AML-193 (cell line): ENCODE measurements at regions not wholly inside any gene's neighbourhood (a gene's known extent, or its start where the extent isn't known, plus 50 kb on each side); places are given as distances from the start of the nearest gene placed in this dataset.
"Not testable (repeated sequence)": the region's sequence is repeated elsewhere in the genome, so short reads cannot be mapped to it uniquely, and the experiment has no call there.

Experiments used
- DNase-seq, 2 experiments: peaks; one replicate each; lab custom pipeline; 2025; lab: John Stamatoyannopoulos, UW

DNA sequence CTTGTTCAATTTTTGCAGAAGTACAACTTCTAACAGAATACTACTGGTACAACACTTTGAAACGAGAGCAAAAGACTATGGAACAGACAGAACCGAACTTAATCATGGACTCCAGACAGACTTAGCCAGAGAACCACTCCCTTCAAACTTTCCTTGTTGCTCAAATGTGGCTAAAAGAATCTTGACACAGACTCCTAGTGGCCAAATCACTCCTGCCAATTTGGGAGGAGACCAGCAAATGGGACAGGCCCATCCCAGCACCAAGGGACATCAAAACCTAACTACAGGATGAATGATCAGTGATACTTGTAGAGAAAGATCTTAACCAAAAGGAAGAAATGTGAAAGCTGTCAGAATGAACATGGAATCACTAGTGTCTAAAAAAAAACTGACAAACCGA is 154.0 kb downstream of the MATN1 start:
- DNase-seq: no peak

DNA sequence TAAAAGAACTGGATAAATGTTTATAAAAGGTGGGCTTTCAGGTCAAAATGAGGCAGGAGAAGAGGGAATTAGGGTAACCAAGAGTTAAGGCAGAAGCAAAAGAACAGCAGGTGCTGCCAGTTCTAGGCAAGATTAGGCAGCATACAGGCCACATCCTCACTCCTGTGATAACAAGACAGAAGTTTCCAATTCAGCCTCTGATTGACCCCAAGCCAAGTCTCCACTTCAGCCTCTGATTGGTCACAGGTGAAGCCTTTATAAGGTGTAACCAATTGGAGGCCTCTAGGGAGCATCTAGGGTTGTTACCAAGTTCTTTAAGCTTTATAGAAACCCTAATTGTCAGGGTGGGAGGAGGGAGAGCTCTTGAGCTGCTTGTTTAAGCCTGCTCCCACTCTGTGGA is 160.8 kb downstream of the MATN1 start:
- no peak for DNase-seq

DNA sequence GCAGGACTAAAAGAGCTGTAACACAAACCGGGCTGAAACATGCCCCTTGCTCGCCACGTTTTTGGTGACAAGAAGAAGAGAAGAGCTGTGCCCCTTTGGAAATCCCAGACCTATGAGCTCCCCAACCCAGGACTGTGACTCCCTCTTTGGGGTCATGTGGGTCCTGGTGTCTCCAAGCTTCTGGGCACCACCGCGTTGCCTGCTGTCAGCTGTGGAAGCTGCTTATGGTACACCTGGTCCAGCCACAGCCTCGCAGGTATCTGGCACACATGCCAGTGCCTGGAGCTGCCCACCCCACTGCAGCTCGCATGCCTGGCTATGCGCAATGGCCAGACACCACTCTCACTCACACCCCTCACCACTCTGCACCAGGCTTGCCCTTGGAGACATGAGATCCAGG is 171.8 kb downstream of the MATN1 start:
- DNase-seq: no peak

DNA sequence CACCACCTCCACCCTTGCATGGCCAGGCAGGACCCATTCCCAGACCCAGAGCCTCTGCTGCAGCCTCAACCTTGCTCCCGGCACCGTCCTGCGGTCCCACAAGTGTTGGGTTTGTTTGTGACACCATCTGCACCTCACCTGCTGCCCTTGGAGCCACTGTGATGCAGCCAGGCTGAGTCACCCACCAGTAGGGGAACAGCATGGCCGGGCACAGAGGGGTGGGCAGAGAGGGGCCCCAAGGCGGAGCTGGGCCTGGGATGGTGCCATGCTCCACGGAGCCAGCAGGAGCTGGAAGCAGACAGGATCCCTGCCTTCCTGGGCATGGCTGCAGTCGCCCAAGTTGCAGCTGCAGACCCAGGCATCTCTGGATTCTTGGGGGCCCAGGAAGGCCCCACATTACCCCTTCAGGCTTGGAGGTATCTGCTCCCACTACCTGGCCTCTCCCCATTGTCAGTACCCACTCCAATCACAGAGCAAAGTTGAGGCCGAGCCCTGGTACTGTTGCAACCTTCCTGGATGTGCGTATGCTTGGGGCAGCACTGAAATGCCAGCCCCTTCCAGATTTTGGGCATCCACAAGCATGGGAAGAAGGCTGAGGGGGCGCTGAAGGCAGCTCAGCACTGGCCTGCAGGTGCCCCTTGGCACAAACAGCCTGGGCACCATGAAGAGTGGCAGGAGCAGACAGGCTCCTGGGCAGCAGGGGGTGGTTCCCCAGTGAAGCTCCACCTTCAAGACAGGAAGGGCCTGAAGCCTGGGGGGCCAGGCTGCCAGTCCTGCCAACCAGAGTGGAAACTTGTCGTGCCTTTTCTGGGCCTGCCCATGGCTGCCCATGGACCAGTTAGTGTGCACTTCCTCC is 172.8 kb downstream of the MATN1 start:
- no peak for DNase-seq

DNA sequence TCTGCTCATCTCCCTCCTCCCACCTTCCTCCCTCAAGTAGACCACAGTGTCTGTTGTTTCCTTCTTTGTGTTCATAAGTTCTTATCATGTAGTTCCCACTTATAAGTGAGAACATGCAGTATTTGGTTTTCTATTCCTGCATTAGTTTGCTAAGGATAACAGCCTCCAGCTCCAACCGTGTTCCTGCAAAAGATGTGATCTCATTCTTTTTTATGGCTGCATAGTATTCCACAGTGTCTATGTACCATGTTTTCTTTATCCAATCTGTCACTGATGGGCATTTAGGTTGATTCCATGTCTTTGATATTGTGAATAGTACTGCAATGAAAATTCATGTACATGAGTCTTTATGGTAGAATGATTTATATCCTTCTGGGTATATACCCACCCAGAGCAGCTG is 173.5 kb downstream of the MATN1 start:
- DNase-seq: not testable (repeated sequence)

DNA sequence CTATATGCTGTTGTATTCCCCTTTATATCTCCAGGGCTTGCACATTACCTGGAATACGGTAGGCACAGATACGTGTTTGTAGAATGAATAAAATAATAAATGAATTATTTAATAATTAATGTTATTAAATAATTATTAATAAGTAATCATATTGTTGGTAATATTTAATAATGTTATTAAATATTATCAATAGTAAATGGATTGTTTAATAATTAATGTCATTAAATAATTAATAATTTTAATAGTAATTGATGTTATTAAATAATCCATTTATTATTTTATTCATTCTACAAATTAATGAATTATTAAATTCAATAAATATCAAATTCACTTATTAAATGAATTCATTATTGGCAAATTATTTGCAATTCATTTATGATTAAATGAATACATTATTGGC is 175.1 kb downstream of the MATN1 start:
- no peak for DNase-seq

DNA sequence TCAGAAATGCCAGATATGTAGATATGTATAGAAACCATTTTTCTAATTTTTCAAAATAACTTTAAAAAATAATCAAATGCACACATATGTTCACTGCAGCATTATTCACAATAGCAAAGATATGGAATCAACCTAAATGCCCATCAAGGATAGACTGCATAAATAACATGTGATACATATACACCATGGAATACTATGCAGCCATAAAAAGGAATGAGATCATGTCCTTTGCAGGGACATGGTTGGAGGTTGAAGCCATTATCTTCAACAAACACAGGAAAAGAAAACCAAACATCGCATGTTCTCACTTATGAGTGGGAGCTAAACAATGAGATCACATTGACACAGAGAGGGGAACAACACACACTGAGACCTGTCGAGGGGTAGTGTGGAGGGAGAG is 176.1 kb downstream of the MATN1 start:
- not testable (repeated sequence) for DNase-seq

DNA sequence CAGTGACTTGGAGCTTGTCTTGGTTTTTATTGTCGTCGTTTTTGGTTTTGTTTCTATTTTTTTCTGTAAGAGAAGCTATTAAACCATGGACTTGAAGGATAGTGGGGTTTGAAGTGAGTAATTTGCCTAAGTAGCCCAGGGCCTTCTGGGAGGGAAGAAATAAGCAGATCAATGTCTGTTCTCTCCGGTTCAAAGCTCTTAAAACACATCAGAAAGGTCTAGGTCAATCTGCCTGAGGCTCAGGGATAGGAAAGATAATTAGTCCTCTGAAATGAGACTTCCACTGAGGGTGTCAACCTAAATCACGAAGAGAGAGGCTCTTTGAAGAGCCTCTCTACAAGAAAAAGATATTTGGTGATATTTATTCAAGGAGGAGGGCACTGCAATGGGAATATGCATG is 178.0 kb downstream of the MATN1 start:
- no peak for DNase-seq

DNA sequence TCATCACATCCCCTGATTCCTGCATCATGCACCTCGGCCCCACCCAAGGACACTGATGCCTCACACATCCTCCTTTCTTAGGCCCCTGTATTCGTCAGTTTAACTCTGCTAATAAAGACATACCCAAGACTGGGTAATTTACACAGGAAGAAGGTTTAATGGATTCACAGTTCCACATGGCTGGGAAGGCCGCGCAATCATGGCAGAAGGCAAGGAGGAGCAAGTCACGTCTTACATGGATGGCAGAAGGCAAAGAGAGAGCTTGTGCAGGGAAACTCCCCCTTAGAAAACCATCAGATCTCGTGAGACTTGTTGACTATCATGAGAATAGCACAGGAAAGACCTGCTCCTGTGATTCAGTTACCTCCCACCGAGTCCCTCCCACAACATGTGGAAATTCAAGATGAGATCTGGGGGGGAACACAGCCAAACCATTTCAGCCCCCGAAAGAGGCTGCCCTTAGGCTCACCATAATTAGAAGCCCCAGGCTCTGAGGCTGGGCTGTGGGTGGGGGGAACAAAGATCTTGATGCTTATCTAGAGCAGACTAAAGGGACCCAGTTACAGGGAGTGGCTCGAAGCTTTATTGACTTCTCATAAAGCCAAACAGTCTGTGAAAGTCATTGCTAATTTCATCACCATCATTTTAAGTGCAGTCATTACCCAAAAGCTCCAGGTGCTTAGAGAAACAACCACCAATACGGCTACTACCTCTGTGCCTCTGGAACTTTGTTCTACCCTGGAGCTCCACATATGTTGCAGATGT is 181.5 kb downstream of the MATN1 start:
- DNase-seq: no peak

DNA sequence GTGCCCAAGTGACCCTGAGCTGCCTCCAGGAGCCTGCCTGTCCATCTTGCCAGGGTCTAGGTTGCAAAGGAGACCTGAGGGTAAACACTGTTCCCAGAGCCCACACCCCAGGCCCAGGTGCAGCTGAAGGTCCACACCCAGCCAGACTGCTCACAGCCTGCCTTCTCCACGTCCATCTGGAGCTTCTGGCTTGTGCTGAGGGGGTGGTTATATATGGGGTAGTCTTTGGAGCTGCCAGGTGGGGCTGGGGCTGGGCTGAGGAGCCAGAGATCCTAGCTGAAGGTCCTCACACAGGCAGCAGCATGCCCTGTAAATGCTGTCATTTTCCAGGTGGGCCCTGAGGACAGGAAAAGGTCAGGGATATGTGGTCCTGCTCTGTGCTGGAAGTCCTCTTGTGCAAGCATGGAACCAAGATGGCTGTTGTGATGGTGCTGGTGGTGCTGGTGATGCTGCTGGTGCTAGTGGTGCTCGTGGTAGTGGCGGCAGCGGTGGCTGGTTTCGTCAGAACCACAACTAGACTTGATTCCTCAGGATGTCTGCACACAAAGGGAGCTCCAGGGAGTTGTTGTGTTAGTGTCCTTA is 182.7 kb downstream of the MATN1 start:
- DNase-seq: no peak

DNA sequence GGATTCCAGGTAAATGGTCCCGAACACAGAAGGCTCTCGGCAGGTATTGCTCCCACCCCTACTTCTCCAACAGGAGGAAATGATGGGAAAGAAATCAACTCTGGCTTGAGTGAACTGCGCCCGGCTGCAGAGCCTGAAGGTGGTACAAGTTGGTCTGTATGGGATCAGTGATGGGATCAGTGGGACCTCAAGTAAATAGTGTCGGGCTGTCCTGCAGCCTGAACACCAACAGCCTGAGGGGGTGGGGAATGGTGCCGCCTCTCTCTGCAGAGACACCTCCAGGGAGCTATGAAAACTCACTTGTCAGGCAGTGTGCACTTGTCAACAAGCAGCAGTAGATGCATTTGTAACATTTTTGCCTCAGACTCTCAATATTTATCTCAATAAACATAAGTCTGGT is 183.5 kb downstream of the MATN1 start:
- DNase-seq: no peak

DNA sequence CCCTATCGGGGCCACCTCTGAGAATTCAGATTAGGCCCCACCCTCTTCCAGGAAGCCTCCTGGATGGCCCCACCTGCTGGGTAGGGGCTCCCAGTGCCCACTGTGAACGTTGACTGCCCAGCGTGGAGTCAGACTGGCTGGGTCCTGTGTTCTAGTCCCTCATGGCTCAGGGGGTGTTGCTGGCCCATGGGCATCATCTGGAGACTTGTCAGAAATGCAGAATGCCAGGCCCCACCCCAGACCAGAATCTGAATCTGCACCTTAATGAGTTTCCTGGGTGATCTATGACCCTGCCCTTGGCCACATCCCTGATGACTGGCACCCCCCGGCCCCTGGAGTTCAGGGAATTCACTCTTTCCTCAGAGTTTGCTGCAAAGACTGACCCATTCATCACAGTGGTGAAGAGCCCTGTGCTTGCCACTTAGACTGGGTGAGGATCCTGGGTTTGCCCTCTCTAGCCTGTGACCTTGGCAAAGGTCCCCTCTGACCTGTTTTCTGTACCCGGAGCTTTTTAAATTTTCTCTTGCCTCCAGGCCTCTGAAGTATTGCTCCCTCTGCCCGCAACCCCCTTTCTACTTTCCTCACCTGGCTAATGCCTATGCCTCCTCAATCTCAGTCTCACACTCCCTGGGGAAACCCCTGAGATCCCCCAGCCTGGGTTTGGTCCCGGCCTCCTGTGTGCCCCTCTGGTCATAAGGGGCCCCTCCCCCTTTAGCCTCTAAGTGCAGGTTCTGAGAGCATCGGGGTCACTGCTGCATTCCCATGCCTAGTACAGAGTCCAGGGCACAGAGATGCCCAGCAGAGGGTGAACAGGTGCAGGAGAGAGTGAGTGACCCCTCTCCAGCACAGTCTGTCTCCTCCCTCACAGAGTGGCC is 184.2 kb downstream of the MATN1 start:
- DNase-seq: no peak

DNA sequence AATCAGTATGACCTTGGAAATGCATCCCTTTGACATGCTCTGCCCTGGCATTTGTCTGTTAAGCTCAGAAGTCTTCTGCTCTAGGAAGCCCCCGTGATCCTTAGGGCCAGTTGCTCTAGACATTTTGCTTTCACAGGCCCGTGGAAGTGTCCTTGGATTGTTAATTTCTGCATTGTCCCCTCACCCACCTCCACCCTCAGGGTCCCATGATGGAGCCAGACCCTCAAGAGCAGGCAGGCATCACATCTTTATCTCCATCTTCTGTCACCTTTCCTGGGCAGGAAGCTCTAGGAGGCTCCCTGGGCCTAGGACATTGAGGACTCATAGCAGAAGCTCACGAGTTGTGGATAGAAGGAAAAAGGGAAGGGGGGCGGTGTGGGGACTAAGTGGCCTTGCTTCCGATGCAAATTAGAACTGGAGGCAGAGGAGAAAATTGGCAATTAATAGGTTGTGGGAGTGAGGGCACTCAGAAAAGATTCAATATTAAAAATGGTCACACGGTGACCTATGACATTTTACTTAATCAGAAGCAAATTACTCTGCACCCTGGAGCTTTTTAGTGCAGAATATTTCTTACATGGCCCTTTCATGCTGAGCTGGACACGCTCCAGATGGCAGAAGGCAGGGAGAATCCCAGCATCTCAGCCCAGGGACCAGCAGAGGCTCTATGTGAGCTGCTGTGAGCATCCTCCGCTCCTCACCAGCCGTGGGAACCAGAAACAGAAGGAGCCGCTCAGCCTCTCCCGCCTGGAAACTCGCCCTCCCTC is 185.0 kb downstream of the MATN1 start:
- DNase-seq: no peak

DNA sequence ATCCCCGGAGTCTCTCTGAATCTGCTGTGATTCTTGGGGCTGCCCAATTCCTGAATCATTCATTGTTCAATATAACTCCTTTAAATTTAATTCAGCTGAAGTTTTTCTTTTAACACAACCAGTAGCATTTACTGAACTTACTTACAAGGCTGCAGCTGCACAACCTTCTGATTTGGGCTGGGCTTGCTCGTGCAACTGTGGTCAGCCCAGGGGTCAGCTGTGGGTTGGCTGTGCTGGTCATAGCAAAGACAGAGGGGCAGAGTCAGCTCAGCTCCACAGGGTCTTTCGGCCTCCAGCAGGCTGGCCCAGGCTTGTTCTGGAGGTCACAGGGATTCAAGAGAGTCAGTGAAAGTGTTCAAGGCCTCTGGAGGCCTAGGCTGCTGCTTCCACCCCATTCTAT is 186.1 kb downstream of the MATN1 start:
- DNase-seq: no peak

DNA sequence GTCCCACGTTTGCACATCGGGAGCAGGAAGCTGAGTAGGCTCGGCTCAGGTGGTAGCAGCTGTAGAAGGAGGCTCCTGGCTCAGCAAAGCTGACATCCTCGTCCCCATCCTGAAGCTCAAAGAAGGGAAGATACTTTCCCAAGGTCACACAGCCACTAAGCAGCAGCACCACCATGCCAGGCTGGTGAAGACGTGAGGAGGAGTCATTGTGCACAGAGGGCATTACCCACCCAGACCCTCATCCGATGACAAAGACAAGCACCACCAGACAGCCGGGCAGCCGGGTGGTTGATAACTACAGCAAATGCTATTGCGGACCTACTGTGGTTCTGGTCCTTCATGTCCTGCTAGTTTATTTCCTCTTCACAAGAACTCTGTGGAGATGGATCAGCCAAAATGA is 186.9 kb downstream of the MATN1 start:
- no peak for DNase-seq

DNA sequence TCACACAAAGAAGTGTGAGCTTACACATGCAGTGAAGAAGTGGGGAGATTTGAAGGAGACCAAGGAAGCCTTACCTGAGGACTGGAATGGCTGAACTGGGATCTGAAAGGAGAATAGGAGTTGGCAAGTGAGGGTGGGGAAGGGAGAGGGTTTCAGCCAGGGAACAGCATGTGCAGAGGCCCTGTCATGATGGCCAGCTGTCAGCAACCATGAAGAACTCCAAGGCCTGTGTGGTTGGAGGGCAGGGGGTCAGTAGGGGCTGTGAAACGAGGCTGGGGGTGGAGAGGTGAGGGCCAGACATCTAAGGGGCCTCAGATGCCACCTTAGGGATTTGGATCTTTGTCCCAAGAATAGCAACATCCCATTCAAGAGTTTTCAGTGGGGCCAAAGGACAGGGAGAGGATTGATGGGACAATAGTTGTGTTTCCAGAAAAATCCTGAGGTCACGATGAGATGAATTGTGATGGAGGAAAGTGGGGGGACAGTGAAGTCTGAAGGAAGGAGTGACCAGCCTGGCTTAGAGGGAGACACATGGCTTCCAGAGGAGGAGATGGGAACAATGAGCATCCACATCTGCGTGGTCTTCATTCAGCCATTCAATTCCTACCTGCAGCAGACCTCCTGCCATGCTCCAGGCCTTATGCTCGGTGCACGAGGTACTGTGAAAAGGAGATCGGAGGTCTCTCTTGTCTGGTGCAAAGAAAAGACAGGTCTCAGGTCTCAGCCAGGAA is 187.6 kb downstream of the MATN1 start:
- no peak for DNase-seq

DNA sequence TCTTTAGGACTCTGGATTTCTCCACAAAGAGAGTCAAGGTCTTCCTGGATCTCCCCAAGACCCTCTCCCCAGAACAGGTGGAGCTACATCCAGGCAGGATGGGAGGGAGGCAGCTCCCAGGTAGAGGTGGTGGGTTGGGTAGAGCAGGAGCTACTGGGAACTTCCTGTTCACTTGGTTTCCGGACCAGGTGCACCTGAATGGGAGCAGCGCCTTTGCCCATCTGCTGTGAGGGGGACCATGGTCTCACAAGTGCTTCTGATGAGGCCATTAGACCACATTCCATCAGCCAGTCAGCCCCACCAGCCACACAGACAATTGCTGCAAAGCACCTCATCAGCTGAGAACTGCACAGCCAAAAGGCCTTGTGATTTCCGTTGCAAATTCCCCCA is 188.8 kb downstream of the MATN1 start:
- DNase-seq: no peak

DNA sequence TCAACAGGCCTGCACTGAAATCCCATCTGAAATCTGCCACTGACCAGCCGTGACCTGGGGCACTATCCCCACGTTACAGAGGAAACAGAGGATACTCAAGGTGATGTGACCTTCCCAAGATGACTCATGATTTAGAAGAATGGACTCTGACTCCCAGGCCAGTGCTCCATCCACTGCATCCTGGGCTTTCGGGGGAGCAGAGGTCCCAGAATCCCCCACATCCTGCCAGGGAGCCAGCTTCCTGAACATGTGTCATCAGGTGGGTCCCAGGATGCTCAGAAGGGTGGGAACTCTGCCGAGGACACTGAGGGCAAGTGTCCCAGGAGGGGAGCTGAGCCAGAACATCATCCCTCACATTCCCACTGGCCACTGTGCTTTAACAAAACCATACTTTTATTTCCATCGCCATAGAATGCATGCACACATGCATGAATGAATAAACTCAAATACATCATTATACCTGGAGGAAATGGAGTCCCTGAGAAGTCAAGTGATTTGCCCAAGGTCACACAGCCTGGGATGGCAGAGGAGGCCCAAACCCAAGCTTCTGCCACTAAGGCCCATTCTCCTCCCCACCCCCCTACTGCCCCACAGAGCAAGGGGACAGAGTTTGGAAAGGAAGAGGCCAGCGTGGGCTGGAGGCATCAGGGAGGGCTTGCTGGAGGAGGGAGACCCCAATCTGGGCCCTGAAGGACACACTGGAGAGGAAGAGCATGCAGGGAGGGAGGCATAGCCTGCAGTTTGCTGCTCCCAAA is 189.4 kb downstream of the MATN1 start:
- DNase-seq: no peak

DNA sequence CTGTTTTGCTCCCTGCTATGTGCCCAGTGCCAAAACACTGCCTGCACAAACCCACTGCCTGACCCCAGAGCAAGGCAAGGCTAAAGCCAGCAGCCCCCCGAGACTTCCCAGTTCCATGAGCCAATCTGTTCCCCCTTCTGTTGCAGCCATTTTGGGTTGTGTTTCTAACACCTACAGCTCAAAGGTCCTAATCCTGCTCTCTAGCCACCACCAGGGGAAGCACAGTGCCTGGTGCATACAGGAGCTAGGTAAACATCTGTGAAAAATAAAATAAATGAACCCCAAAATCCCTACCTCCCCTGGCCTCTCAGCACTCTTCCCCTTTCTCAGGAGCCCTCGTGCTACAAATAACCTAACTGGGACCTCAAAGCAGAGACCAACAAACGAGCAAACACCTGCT is 190.2 kb downstream of the MATN1 start:
- DNase-seq: no peak

DNA sequence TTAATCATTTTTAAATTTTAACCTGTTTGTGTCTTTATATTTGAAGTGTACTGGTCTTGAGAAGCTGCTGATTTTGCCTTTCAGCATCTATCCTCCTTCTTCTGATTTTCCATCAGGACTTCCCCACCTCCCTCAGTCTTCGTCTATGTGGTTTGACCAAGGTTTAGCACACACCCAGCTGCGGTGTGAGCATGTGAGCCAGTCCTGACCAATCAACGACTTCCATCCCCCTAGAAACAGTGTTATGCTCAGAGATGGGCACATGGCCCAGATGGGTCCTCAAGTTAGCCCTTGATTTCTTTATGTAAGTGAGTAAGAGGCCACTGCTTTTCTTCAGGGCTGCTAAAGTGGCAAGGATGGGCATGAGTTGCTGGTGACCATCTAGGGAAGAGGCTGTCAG is 190.8 kb downstream of the MATN1 start:
- no peak for DNase-seq
